H9 (cell line): ENCODE measurements at regions not wholly inside any gene's neighbourhood (a gene's known extent, or its start where the extent isn't known, plus 50 kb on each side); places are given as distances from the start of the nearest gene placed in this dataset.

Source experiments
- DNase-seq: peaks from one replicate; pipeline ENCODE4 v3.0.0-alpha.2; 2017
- H2AFZ ChIP-seq: one replicate; pipeline ENCODE4 v1.6.1; 2013; ENCODE audit warnings: mild to moderate bottlenecking, low read length, control low read depth, moderate library complexity
- H2AK5ac ChIP-seq: 2 replicates; pipeline ENCODE4 v1.6.1; 2013; ENCODE audit warnings: low read length, control low read depth, mixed read lengths; ENCODE audit not compliant: insufficient read length
- H2BK120ac ChIP-seq: one replicate; pipeline ENCODE4 v1.6.1; 2013; ENCODE audit warnings: low read depth, mild to moderate bottlenecking, low read length, control low read depth, inconsistent platforms; ENCODE audit not compliant: poor library complexity, severe bottlenecking
- H2BK12ac ChIP-seq: 2 replicates; pipeline ENCODE4 v1.6.1; 2013; ENCODE audit warnings: low read length, control low read depth, mixed read lengths, low read depth; ENCODE audit not compliant: insufficient read length
- H2BK15ac ChIP-seq: 2 replicates; pipeline ENCODE4 v1.6.1; 2013; ENCODE audit warnings: low read depth, low read length, control low read depth
- H2BK20ac ChIP-seq: one replicate; pipeline ENCODE4 v1.6.1; 2013; ENCODE audit warnings: low read depth, mild to moderate bottlenecking, low read length, control low read depth, inconsistent platforms; ENCODE audit not compliant: poor library complexity, severe bottlenecking
- H2BK5ac ChIP-seq: 2 replicates; pipeline ENCODE4 v1.6.1; 2013; ENCODE audit warnings: low read length, control low read depth, mixed read lengths; ENCODE audit not compliant: insufficient read length
- H3K14ac ChIP-seq: 2 replicates; pipeline ENCODE4 v1.6.1; 2013; ENCODE audit warnings: low read length, control low read depth; ENCODE audit not compliant: insufficient read depth
- H3K18ac ChIP-seq: 2 replicates; pipeline ENCODE4 v1.6.1; 2013; ENCODE audit warnings: low read depth, mild to moderate bottlenecking, mixed read lengths, low read length, control low read depth; ENCODE audit not compliant: insufficient read length
- H3K23ac ChIP-seq: 2 replicates; pipeline ENCODE4 v1.6.1; 2013; ENCODE audit warnings: low read length, control low read depth, mixed read lengths, low read depth; ENCODE audit not compliant: insufficient read length
- H3K23me2 ChIP-seq: 2 replicates; pipeline ENCODE4 v1.6.1; 2013; ENCODE audit warnings: low read depth, mild to moderate bottlenecking, mixed read lengths, low read length, control low read depth; ENCODE audit not compliant: insufficient read length, poor library complexity, severe bottlenecking
- H3K27ac ChIP-seq: 2 replicates; pipeline ENCODE4 v1.5.1; 2013; ENCODE audit warnings: low read length, control low read depth, mixed read lengths, low read depth; ENCODE audit not compliant: insufficient read length
- H3K27me3 ChIP-seq: 2 replicates; pipeline ENCODE4 v1.6.1; 2013; ENCODE audit warnings: low read length, control low read depth, inconsistent platforms; ENCODE audit not compliant: insufficient read depth
- H3K4ac ChIP-seq: 2 replicates; pipeline ENCODE4 v1.6.1; 2013; ENCODE audit warnings: low read depth, mild to moderate bottlenecking, control low read depth, inconsistent platforms, low read length, moderate library complexity
- H3K4me1 ChIP-seq: 2 replicates; pipeline ENCODE4 v1.6.1; 2013; ENCODE audit warnings: low read length, control low read depth, inconsistent platforms; ENCODE audit not compliant: insufficient read depth
- H3K4me2 ChIP-seq: 2 replicates; pipeline ENCODE4 v1.6.1; 2013; ENCODE audit warnings: low read length, control low read depth, mixed read lengths; ENCODE audit not compliant: insufficient read length, insufficient read depth
- H3K56ac ChIP-seq: 2 replicates; pipeline ENCODE4 v1.6.1; 2013; ENCODE audit warnings: low read depth, mild to moderate bottlenecking, mixed read lengths, low read length, control low read depth; ENCODE audit not compliant: insufficient read length
- H3K79me1 ChIP-seq: 2 replicates; pipeline ENCODE4 v1.6.1; 2013; ENCODE audit warnings: low read depth, mild to moderate bottlenecking, moderate library complexity, low read length, control low read depth, inconsistent platforms; ENCODE audit not compliant: insufficient read depth, poor library complexity, severe bottlenecking
- H3K79me2 ChIP-seq: 2 replicates; pipeline ENCODE4 v1.6.1; 2013; ENCODE audit warnings: low read length, control low read depth, inconsistent platforms; ENCODE audit not compliant: insufficient read depth
- H3K9ac ChIP-seq: 2 replicates; pipeline ENCODE4 v1.6.1; 2013; ENCODE audit warnings: low read length, control low read depth, mixed read lengths; ENCODE audit not compliant: insufficient read length; ENCODE audit errors: extremely low read depth
- H3K9me3 ChIP-seq: one replicate; pipeline ENCODE4 v1.6.1; 2013; ENCODE audit warnings: low read depth, low read length, inconsistent platforms; ENCODE audit not compliant: control insufficient read depth
- H3T11ph ChIP-seq: one replicate; pipeline ENCODE4 v1.6.1; 2013; ENCODE audit warnings: mild to moderate bottlenecking, low read length, control low read depth, inconsistent platforms
- H4K20me1 ChIP-seq: one replicate; pipeline ENCODE4 v1.6.1; 2013; ENCODE audit not compliant: control insufficient read depth, insufficient read length, insufficient read depth
- H4K5ac ChIP-seq: 2 replicates; pipeline ENCODE4 v1.6.1; 2013; ENCODE audit warnings: low read depth, mild to moderate bottlenecking, mixed read lengths, low read length, control low read depth; ENCODE audit not compliant: insufficient read length
- H4K8ac ChIP-seq: replicated peaks from 2 replicates; pipeline ENCODE4 v1.6.1; 2013; ENCODE audit warnings: low read length, control low read depth, mixed read lengths, low read depth; ENCODE audit not compliant: insufficient read length
- H4K91ac ChIP-seq: 2 replicates; pipeline ENCODE4 v1.6.1; 2013; ENCODE audit warnings: low read depth, mild to moderate bottlenecking, moderate library complexity, mixed read lengths, low read length, control low read depth; ENCODE audit not compliant: insufficient read length
- H3K27ac Mint-ChIP-seq, 3 experiments: 2 replicates in 2 of 3; 3 replicates in 1 of 3; pipeline ENCODE4 v1.8.0; 2020 to 2021; ENCODE audit warnings: mixed read lengths in 3 of 3, mild to moderate bottlenecking in 1 of 3, moderate library complexity in 1 of 3
- H3K27me3 Mint-ChIP-seq: 2 replicates; pipeline ENCODE4 v1.8.0; 2021; ENCODE audit warnings: low read depth, mild to moderate bottlenecking, moderate library complexity, mixed read lengths
- H3K36me3 Mint-ChIP-seq, 3 experiments: 2 replicates in 2 of 3; 3 replicates in 1 of 3; pipeline ENCODE4 v1.8.0; 2020 to 2021; ENCODE audit warnings: low read depth in 3 of 3, mixed read lengths in 3 of 3; ENCODE audit not compliant: insufficient read depth in 1 of 3
- H3K4me1 Mint-ChIP-seq, 2 experiments: 2 replicates each; pipeline ENCODE4 v1.8.0; 2020; ENCODE audit warnings: mixed read lengths in 2 of 2
- H3K4me3 Mint-ChIP-seq, 2 experiments: 2 replicates in 1 of 2; 3 replicates in 1 of 2; pipeline ENCODE4 v1.8.0; 2020 to 2021; ENCODE audit warnings: mild to moderate bottlenecking in 2 of 2, mixed read lengths in 2 of 2, moderate library complexity in 1 of 2
- H3K9me3 Mint-ChIP-seq, 2 experiments: 2 replicates in 1 of 2; 3 replicates in 1 of 2; pipeline ENCODE4 v1.8.0; 2020; ENCODE audit warnings: mild to moderate bottlenecking in 2 of 2, mixed read lengths in 2 of 2, moderate library complexity in 1 of 2
- TF ChIP-seq, protein P1 (sequence below): fragments of 200-600 bp; sonication (generic); conservative IDR thresholded peaks from 3 replicates; pipeline ENCODE4 v1.8.0; 2021; ENCODE audit warnings: antibody characterized with exemption, mild to moderate bottlenecking

DNA sequence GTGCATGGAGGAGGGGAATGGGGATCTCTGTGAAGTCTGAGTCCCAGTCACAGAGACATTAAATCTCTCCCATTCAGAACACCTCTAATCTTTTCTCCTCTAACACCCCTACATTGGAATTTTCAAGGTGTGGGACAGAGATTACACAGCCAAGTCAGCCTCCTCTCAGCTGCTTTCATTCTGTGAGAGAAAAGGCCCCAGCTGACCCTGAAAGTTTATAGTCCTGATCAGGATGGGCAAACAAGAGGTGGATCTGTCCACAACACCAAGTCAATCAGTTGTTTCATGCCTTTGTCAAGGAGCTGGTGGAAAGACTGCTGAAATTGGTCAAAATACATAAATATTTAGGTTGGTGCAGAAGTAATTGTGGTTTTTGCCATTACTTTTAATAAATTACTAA, 218.9 kb downstream of the SEC23A start:
- no peak overlapping the region for H3K4ac ChIP-seq
- H3K9ac ChIP-seq = no peak overlapping the region
- no peak overlapping the region for H4K91ac ChIP-seq

More for the DNA sequence above, 218.9 kb downstream of the SEC23A start:
- Histone ChIP-seq H3T11ph (no peak overlapping the region), H2AK5ac (no peak overlapping the region), H2AFZ (no peak overlapping the region), H4K5ac (no peak overlapping the region), H2BK120ac (no peak overlapping the region), H3K56ac (no peak overlapping the region), H2BK20ac (no peak overlapping the region), H2BK12ac (no peak overlapping the region), H3K27ac (no peak overlapping the region), H3K9me3 (no peaks in the 10 kb centered on the region), H3K18ac (no peak overlapping the region), H3K79me1 (no peaks in the 10 kb centered on the region), H2BK15ac (no peak overlapping the region), H4K8ac (no peak overlapping the region), H3K27me3 (no peaks in the 10 kb centered on the region), H3K23ac (no peak overlapping the region), H3K14ac (no peak overlapping the region), H3K23me2 (no peaks in the 10 kb centered on the region), H3K4me1 (no peaks in the 10 kb centered on the region), H3K4me2 (no peak overlapping the region), H3K79me2 (no peaks in the 10 kb centered on the region), H2BK5ac (no peak overlapping the region), H4K20me1 (no peaks in the 10 kb centered on the region)
- no peak for DNase-seq
- H3K4me3 Mint-ChIP-seq = no peak overlapping the region
- TF ChIP-seq, protein P1, sequence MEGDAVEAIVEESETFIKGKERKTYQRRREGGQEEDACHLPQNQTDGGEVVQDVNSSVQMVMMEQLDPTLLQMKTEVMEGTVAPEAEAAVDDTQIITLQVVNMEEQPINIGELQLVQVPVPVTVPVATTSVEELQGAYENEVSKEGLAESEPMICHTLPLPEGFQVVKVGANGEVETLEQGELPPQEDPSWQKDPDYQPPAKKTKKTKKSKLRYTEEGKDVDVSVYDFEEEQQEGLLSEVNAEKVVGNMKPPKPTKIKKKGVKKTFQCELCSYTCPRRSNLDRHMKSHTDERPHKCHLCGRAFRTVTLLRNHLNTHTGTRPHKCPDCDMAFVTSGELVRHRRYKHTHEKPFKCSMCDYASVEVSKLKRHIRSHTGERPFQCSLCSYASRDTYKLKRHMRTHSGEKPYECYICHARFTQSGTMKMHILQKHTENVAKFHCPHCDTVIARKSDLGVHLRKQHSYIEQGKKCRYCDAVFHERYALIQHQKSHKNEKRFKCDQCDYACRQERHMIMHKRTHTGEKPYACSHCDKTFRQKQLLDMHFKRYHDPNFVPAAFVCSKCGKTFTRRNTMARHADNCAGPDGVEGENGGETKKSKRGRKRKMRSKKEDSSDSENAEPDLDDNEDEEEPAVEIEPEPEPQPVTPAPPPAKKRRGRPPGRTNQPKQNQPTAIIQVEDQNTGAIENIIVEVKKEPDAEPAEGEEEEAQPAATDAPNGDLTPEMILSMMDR = no peak
- H3K9me3 Mint-ChIP-seq = no peaks in the 10 kb centered on the region
- H3K27me3 Mint-ChIP-seq = no peaks in the 10 kb centered on the region; the same call in 1 of the 2 replicates
- H3K27ac Mint-ChIP-seq = no peak overlapping the region
- no peaks in the 10 kb centered on the region; a peak in 1 of 4 replicates for H3K4me1 Mint-ChIP-seq
- H3K36me3 Mint-ChIP-seq = no peaks in the 10 kb centered on the region
